Spleen (tissue), 11 donors: ENCODE measurements at regions not wholly inside any gene's neighbourhood (a gene's known extent, or its start where the extent isn't known, plus 50 kb on each side); places are given as distances from the start of the nearest gene placed in this dataset.

Experiments used
- DNase-seq: peaks from one replicate; pipeline ENCODE4 v3.0.0-alpha.2; 2020
- H3K27ac ChIP-seq, 8 donors: fragments of 200-600 bp; sonication (generic) in 7 of 8; 1 replicate in 4 of 8; 2 replicates in 4 of 8; pipeline versions ENCODE4 v1.5.0 to v1.8.0; 2016 to 2021; ENCODE audit warnings: inconsistent platforms in 4 of 8, mild to moderate bottlenecking in 4 of 8, moderate library complexity in 1 of 8
- H3K27me3 ChIP-seq, 7 donors: fragments of 200-600 bp; sonication (generic) in 6 of 7; replicated peaks in 1 of 7; 1 replicate in 4 of 7; 2 replicates in 3 of 7; pipeline versions ENCODE4 v1.5.0 to v1.8.0; 2016 to 2021; ENCODE audit warnings: inconsistent platforms in 3 of 7, mild to moderate bottlenecking in 1 of 7
- H3K36me3 ChIP-seq, 6 donors: fragments of 200-600 bp; sonication (generic) in 5 of 6; 1 replicate in 4 of 6; 2 replicates in 2 of 6; pipeline versions ENCODE4 v1.5.0 to v1.8.0; 2016 to 2021; ENCODE audit warnings: inconsistent platforms in 2 of 6
- H3K4me1 ChIP-seq, 6 donors: fragments of 200-600 bp; sonication (generic) in 5 of 6; 1 replicate in 3 of 6; 2 replicates in 3 of 6; pipeline versions ENCODE4 v1.5.0 to v1.8.0; 2016 to 2021; ENCODE audit warnings: inconsistent platforms in 3 of 6
- H3K4me3 ChIP-seq, 8 donors: fragments of 200-600 bp; sonication (generic) in 7 of 8; 1 replicate in 4 of 8; 2 replicates in 4 of 8; pipeline versions ENCODE4 v1.5.0 to v1.8.0; 2016 to 2021; ENCODE audit warnings: inconsistent platforms in 4 of 8, mild to moderate bottlenecking in 4 of 8, moderate library complexity in 2 of 8
- H3K9me3 ChIP-seq, 8 donors: fragments of 200-600 bp; sonication (generic) in 7 of 8; 1 replicate in 4 of 8; 2 replicates in 4 of 8; pipeline versions ENCODE4 v1.5.0 to v1.8.0; 2016 to 2021; ENCODE audit warnings: inconsistent platforms in 4 of 8
- CTCF ChIP-seq, 11 experiments: fragments of 200-600 bp in 7 of 11; fragments of 450-650 bp in 4 of 11; sonication (generic) in 4 of 11; IDR thresholded peaks in 8 of 11; conservative IDR thresholded peaks in 3 of 11; 1 replicate in 7 of 11; 2 replicates in 4 of 11; pipeline versions ENCODE4 v1.4.0 to v1.8.0; 2016 to 2021; ENCODE audit warnings: antibody characterized with exemption in 11 of 11, inconsistent platforms in 4 of 11, mild to moderate bottlenecking in 1 of 11
- POLR2A ChIP-seq, 3 donors: fragments of 450-650 bp; IDR thresholded peaks; one replicate each; pipeline ENCODE4 v1.5.1; 2017; ENCODE audit warnings: antibody characterized with exemption in 3 of 3, mild to moderate bottlenecking in 1 of 3
- POLR2AphosphoS5 ChIP-seq, 3 donors: sonication (generic); formaldehyde crosslinking; IDR thresholded peaks; one replicate each; pipeline ENCODE4 v1.5.1; 2017; ENCODE audit warnings: antibody characterized with exemption in 3 of 3
- WGBS, 5 donors: extraction: QIAGEN DNeasy Blood & Tissue Kit in 3 of 5; methylation state at CpG; one replicate each; pipeline versions ENCODE4 v1.1.5 to v1.1.7; 2013 to 2018; 5-methylcytosine and 5-hydroxymethylcytosine counted together
- intact Hi-C: fragments of 100-400 bp; cut with DNase I; formaldehyde crosslinking; loops from one replicate; pipeline ENCODE4 v1.15.0; 2023; ENCODE audit warnings: low total_unique reads
- donor health status: healthy with polysubstance abuse.
- donor health status: DM: no; HTN: no; CAD: no; lungs with moderate emphysema.
- donor health status: DM: no; HTN: no; CAD: no.
- donor health status: Bipolar disorder and iron deficiency.
- donor health status: healthy.
- donor health status: DM: no; HTN: no; CAD: no.
- donor health status: DM: yes; HTN: yes; CAD: no.

- no peak for DNase-seq
- TF ChIP-seq POLR2A (IDR thresholded peaks at IDR 0.05) (no peak), CTCF (IDR thresholded peaks at IDR 0.05 in 8 of 11, conservative IDR thresholded peaks at IDR 0.05 in 3 of 11) (no peak), POLR2AphosphoS5 (IDR thresholded peaks at IDR 0.05) (no peak)
- no peaks in the 10 kb centered on the region for H3K4me1 ChIP-seq
- 33 to 80% (median 63%) methylated on average over 2 of the region's 2 CpGs for WGBS, 5 donors
- H3K4me3 ChIP-seq: no peak overlapping the region
- intact Hi-C loops: no loop called here
- H3K27me3 ChIP-seq: no peaks in the 10 kb centered on the region
- H3K9me3 ChIP-seq: peaks cover 0 to 31% (median 11%) of the 10 kb centered on the region in 8 donors
- no peak overlapping the region for H3K27ac ChIP-seq
- H3K36me3 ChIP-seq: no peaks in the 10 kb centered on the region
Observed at GRCh38 chr12:74836567-74836966, 298.9 kb downstream of the ATXN7L3B start.

DNA sequence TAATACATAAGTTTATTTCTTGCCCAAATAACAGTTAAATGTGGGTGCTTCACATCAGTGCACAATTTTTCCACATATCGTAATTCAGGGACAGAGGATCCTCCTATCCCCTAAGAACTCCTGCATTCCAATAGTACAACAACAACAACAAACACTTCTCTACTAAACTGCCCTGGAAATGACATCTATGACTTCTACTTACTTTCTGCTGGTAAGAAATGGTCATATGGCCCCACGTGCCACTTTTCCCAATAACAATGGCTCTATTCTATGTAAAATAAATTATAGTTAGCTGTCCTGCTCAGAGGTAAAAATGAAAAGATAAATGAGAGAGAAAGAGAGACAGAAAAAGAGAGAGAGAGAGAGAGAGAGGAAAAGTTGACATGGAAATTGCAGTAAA is 308.5 kb downstream of the ATXN7L3B start:
- 59 to 74% (median 62%) methylated on average over 2 of the region's 2 CpGs for WGBS, 5 donors
- H3K27me3 ChIP-seq: no peaks in the 10 kb centered on the region
- no peak overlapping the region for H3K27ac ChIP-seq
- TF ChIP-seq CTCF (IDR thresholded peaks at IDR 0.05 in 8 of 11, conservative IDR thresholded peaks at IDR 0.05 in 3 of 11): no peak
- TF ChIP-seq POLR2A (IDR thresholded peaks at IDR 0.05): no peak
- no peak for TF ChIP-seq POLR2AphosphoS5 (IDR thresholded peaks at IDR 0.05)
- no peaks in the 10 kb centered on the region for H3K9me3 ChIP-seq
- H3K4me1 ChIP-seq: no peaks in the 10 kb centered on the region
- H3K36me3 ChIP-seq: no peaks in the 10 kb centered on the region
- intact Hi-C loops: no loop called here
- H3K4me3 ChIP-seq: no peak overlapping the region
- no peak for DNase-seq

DNA sequence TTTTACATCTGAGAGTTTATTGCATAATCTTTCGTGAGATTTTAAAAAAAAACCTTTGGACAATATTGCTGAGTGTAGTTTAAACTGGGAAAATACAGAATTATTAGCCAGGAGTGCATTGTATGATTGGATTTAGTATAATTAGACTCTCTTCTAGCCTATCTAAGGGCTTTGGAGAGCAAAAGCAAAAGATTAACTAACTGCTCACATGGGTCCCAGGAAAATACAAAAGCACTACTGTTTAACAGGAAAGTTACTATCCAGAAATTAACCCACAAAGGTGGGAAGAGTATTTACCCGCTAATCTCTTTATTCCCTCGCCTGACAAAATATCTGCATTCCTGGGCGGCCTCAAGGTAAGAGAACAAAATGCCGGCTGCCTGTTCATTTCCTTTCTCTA is 309.5 kb downstream of the ATXN7L3B start:
- no peak overlapping the region for H3K27ac ChIP-seq
- no peaks in the 10 kb centered on the region for H3K27me3 ChIP-seq
- TF ChIP-seq CTCF (IDR thresholded peaks at IDR 0.05 in 8 of 11, conservative IDR thresholded peaks at IDR 0.05 in 3 of 11): no peak
- no peak for TF ChIP-seq POLR2A (IDR thresholded peaks at IDR 0.05)
- TF ChIP-seq POLR2AphosphoS5 (IDR thresholded peaks at IDR 0.05): no peak
- H3K36me3 ChIP-seq: no peaks in the 10 kb centered on the region
- DNase-seq: no peak
- 76 to 85% (median 82%) methylated on average over 5 of the region's 5 CpGs for WGBS, 5 donors
- no peak overlapping the region for H3K4me3 ChIP-seq
- no peaks in the 10 kb centered on the region for H3K4me1 ChIP-seq
- intact Hi-C loops: no loop called here
- H3K9me3 ChIP-seq: no peaks in the 10 kb centered on the region

GRCh38 chr12:74848006-74848405 is 310.4 kb downstream of the ATXN7L3B start:
- TF ChIP-seq POLR2A (IDR thresholded peaks at IDR 0.05) (no peak), POLR2AphosphoS5 (IDR thresholded peaks at IDR 0.05) (no peak), CTCF (IDR thresholded peaks at IDR 0.05 in 8 of 11, conservative IDR thresholded peaks at IDR 0.05 in 3 of 11) (no peak)
- WGBS, 5 donors: 49 to 84% (median 73%) methylated on average over 2 of the region's 2 CpGs
- intact Hi-C loops: no loop called here

More at GRCh38 chr12:74848006-74848405, 310.4 kb downstream of the ATXN7L3B start:
- Histone ChIP-seq H3K27me3 (no peaks in the 10 kb centered on the region), H3K27ac (no peak overlapping the region), H3K9me3 (no peaks in the 10 kb centered on the region), H3K36me3 (no peaks in the 10 kb centered on the region), H3K4me3 (no peak overlapping the region), H3K4me1 (no peaks in the 10 kb centered on the region)
- no peak for DNase-seq
